ENCODE measurements at regions not wholly inside any gene's neighbourhood (a gene's known extent, or its start where the extent isn't known, plus 50 kb on each side); places are given as distances from the start of the nearest gene placed in this dataset.
"Not testable (repeated sequence)": the region's sequence is repeated elsewhere in the genome, so short reads cannot be mapped to it uniquely, and the experiment has no call there.

DNA sequence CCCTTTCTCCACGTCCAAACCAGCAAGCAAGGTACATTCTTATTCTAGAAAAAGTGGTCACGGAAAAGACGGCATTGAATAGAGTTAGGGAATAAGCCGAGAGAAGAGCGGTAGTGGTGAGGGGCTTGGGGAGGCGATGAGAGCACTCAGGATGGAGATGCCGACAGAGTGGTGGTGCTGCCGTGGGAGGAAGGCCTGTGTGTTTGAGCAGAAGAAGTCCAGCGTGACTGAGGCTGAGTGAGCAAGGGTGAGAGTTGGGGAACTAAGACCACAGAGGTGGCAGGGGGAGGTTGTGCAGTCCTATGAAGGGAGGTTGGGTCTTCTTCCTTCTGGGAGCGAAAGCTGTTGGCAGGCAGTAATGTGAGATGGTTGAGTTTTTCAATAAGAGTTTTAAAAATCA, 252.3 kb downstream of the ABCC12 start:
- DNase-seq = no peak

DNA sequence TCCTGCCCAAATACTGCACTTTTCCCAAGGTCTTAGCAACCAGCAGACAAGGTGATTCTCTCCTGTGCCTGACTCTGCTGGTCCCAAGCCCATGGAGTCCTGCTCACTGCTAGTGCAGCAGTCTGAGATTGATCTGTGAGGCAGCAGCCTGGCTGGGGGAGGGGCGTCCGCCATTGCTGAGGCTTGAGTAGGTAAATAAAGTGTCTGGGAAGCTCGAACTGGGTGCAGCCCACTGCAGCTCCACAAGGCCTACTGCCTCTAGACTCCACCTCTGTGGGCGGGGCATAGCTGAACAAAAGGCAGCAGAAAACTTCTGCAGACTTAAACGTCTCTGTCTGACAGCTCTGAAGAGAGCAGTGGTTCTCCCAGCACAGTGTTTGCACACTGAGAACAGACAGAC, 258.7 kb downstream of the ABCC12 start:
- not testable (repeated sequence) for DNase-seq

DNA sequence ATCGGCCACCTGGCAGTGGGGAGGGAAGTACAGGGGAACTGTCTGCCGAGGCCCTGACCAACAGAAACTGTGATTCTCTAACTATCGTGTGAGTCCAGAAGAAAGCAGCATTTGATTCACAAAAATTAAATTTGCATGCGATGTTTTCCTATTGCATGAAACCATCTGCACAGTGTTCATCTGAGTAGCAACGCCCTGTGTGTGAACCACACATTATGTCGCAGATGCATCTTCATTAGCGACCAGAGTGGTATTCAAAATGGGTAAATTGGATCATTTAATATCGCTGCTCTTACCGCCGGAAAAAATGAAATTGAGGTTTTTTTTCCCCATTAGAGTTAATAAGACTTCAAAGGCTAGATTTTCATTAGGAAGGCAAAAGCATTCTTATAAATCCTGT, 260.6 kb downstream of the ABCC12 start:
- DNase-seq = no peak

DNA sequence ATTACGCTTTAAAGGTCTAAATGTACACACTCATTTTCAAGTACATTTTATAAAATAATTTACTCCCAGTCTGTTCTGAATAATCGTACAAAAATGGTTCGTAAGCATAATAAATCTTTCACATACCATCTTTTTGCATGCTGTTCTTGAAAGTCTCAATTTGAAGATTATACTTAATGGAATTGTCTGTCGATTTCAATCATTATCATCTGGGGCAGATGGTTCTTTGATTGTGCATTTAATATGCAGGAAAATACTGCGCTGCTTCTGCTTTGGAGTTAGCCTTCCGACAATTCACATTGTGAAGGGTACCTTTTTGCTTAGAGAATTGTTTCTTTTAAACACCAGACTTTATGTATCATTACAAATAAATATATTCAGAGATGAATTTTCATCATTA, 262.8 kb downstream of the ABCC12 start:
- no peak for DNase-seq

DNA sequence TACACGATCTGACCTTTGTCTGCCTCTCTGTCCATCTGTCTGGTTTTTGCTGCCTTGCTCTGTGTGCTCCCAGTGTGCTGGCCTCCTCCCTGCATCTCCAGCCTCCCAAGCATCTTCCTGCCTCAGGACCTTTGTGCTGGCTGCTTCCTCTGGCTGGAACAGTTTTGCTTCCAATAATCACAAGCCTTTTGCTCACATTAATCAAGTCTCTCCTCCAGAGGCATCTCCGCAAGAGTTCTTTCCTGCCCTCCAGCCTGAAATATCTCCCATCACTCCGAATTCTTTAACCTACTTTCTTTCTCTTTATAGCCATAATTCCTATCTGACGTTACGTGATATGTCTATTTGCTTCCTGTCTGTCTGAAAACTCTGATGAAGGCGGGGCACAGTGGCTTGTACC, 267.1 kb downstream of the ABCC12 start:
- DNase-seq = no peak

DNA sequence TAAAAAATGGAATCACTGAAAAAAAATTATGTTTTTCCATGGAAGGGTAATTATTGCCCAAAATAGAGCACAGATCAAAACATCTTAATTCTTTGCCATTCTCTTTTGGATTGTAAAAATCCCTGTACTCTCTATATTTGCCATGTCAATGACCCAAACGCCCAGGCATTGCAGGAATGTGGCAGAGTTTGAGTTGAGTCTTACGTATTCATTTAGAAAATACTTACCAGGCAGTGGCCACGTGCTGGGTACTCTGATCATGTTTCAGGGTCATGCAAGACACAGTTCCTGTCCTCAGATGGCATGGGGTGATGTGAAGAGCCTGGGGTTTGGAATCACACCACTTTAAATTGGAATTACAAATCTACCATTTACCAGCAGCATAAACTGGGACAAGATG, 267.7 kb downstream of the ABCC12 start:
- DNase-seq = no peak

DNA sequence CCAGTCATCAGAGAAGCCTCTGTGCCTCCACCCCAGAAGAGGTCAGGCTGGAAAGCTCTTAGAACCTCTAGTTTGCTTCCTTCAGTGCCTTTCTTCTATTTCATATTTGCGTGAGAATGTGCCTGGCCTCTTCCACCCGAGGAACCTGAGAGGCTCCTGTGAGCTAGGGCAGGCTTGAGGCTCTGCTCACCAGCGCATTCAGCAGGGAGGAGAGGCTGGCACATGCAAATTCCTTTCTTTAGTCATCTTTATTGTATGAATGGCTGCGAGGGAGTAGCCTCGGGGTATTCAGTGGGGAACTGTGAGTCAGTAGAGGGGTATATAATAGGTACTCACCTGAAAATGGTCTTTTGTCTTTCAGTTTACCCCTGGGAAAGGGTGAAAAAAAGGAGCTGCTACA, 268.3 kb downstream of the ABCC12 start:
- DNase-seq = no peak

DNA sequence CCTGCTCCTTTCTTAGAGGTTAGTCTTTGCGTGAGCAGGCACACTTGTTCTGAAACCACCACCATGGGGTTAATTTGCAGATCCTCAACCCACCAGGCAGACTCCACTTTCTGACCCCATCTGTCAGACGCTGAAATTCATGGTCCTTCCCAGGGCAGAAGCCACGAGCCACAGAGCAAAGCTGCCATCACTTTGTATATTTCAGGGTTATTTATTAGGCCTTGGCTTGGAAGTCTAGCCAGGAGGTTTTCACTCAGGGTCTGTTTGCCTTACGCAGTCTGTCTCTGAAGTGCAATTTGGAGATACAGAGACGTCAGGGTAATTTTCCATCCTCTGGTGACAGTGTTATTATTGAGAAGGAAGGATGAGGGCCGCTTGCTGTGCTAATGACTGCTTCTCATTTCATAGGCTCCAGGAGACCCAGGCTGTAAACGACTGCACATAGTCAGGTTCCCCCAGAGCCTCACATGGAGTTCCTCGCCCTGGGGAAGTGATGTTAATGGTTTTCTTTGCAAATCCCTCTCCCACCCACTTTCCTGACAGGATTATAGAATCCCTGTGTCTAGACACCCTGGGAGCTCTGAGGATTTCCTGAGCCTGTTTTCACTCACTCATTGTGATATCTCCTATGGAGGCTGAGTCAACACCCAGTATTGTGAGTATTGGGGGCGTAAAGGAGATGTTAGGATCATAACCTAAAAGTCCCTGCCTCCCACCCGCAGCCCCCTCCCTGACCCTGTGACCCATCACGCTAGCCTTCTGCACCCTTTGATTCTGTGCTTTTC, 269.0 kb downstream of the ABCC12 start:
- DNase-seq = no peak

DNA sequence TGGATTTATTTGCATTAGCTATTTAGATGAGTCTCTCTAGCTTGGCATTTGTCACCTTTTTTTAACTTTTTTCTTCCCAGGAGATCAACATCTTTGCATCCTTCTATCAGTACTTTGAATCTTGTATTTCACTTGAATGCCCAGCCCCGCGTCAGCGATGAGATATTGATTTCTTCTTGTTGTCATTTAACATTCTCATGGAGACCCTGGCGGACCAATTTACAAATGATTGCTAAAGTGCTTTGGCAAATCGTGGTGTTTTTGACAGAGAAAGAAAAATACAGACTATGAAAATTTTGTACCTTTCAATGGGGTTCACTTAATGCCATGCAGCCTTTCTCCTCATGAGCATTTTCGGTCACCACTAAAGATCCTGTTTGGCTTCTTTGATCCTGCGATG, 269.7 kb downstream of the ABCC12 start:
- no peak for DNase-seq

DNA sequence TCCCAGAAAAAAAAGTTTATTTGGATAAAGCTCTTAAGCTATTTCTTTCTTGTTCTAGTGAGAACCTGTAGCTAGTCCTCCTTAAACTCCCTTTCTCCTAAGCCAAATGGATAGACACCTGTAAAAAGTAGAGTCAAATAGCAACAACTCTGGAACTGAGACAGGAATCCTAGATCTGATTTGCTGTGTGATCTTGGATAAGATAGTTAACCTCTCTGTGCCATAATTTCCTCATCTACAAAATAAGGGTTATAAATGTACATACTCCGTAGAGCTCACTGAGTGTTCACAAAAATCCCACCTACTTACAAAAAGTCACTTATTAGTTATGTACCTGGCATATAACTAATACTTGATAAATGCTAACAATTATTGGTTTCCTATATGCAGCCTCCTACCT, 270.3 kb downstream of the ABCC12 start:
- DNase-seq = no peak

DNA sequence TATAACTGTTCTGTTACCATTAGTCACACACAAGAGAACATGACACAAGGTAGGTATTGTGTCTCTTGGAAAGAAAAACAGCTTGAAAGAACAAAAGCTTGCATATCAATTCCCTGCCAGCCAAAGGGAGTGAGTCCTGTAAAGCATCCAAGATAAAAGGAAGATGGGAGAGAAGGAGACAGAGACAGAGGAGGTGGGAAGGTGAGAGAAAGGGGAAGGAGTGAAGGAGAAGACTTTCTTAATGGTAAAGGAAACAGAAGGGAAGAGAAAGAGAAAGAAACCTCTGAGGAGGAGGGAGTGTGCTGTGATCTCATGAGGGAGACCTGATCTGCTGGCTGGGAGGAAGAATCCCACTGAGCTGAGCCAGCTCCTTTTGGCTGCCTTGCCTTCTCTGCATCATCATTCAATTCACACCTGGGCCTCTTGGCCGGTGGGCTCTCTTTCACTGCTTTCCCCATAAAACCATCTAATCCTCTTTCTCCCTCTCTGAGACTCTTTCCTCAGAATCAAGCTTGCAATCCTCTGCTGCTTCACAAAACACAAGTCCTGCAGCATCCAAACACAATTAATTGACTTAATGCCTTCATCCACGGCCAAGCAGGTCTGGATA, 271.6 kb downstream of the ABCC12 start:
- DNase-seq = no peak

DNA sequence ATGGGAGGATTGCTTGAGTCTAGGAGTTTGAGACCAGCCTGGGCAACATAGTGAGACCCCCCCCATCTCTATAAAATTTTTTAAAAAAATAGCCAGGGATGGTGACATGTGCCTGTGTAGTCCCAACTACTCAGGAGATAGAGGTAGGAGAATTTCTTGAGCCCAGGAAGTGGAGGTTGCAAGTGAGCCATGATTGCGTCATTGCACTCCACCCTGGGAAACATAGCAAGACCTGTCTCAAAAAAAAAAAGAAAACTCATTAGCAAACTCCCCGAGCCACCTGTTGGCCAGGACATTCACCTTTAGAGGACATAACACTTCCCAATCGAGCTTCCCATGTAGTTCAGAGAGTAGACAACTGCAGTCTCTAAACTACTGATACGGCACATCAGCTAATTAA, 274.2 kb downstream of the ABCC12 start:
- no peak for DNase-seq

DNA sequence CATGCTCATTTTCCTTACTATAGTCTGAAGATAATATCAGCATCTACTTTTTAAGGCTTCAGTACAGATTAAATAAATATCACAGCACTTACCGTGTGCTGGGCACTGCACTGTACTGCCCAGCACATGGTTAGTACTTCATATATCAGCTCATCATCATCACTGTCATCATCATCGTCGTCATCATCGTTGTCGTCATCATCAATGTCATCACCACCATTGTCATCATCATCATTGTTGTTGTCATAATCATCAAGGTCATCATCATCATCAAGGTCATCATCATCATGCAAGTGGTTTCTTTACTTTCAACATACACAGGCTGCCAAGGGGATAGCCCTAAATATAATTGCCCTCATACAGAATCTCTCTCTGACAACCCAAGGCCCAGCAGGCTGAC, 275.1 kb downstream of the ABCC12 start:
- no peak for DNase-seq

DNA sequence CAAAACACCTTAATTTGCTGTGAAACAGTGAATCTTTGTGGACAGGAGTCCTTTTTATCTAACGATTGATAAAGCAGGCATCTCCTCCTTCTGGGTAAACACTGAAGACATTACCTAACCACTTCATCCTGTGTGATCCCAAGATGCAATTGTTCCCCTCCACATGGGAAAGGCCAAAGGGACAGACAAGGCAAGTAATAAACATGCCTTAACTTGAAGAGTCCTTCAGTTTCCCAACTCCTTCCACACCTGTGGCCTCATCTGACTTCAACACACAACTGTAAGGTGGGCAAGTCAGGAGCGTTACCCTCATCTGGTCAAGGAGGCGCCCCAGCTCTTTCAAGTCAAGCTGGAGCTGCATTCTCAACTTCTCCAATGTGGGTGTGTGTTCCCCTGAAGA, 278.6 kb downstream of the ABCC12 start:
- no peak for DNase-seq

DNA sequence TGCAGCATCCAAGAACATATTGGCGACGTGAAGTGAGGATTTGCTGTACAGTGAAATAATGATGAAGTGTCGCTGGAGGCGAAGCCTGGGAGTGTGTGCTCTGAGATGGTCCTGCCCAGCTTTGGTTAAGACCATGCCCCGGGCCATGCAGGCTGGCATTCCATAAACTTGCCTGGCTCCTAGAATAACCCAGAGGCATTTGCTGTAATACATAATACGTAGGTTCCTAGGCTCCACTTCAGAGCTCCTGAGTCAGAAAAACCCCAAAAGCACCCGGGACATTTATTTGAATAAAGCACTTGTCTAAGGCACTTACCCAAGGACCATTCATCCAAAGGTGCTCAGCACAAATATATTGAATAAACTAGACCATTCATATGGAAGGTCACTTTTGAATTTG, 279.3 kb downstream of the ABCC12 start:
- no peak for DNase-seq

DNA sequence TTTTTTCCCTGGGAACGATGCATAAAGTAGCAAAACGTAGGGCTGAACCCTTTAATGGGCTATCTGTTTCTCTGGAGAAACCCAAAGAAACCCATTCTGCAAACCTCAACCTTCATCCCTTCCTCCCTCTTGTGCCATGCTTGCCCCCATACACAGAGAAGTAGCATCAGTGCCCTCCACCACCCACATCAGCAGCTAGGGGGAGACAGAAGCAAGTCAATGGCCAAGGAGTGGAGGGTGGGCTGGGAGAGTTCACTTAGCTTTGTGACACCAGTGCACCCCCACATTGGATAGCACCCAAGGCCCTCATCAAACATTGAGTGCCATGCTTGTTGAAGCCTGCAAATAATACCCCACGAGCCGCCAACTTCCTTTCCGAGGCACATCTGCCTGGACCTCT, 282.4 kb downstream of the ABCC12 start:
- no peak for DNase-seq

DNA sequence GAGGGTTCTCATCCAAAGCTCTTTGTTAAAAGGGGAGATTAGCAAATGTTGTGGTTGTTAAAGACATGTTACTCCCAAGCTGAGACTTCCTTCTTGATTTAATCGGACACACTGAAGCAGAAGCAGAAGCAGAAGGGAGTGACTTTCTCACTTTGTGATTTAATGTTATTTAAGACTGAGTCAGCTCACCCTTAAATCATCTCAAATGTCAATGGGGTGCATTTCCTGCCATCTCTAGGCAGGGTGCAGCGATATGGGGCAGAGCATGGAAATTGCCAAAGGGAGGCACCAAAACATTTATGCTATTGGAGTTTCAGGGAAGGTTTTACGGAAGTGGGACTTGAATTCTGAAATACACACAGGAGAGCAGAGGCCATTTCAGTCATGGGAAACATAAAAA, 283.6 kb downstream of the ABCC12 start:
- DNase-seq = no peak

DNA sequence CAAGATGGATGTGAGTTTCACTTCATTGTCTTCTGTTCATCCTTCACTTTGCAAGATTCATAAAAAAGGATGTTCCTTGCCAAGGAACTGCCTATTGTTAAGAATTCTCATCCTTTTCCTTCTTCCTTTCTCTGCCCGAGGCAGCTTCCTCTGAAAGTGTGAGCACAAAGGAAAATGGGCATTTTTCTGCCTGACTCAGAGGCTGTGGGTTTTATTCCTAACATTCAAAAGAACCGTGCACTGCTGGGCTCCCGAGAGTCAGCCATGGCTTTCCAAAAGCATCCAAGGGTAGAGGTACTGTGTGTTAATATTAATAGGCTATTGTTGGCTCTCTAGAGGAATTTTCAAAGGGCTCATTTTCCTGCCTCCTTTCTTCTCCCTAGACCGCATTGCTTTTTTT, 289.4 kb downstream of the ABCC12 start:
- DNase-seq = no peak

DNA sequence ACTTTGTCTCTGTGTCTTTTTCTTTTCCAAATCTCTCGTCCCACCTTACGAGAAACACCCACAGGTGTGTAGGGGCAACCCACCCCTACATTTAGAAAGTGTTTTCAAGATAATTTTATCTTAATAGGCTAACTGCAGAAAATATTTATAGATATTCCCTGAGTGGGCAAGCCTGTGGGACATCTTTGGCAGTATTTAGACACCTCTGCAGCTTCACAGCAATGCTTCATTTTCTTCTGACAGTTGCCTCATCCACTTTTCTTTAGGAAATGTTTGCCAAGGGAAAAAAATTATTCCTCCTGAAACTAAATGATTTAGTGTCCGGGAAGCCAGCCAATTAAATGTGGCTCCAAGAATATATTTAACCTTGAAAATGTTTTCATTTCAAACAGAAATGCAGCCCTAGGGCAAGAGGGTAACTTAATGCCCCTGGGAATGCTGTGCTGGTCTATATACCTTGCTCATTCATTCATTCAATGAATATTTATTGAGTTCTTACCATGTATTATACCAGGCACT, 290.4 kb downstream of the ABCC12 start:
- DNase-seq = no peak

DNA sequence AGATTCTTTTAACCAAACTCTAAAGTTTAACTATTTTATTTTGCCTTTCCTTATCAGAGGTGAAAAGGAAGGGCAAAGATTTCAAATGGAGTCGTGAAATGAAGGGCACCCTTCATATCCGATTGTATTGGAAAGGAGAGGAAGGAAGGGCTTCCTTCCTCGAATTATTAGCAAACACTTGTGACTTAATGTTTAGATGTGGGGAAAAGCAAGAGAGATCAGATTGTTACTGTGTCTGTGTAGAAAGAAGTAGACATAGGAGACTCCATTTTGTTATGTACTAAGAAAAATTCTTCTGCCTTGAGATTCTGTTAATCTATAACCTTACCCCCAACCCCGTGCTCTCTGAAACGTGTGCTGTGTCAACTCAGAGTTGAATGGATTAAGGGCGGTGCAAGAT, 291.5 kb downstream of the ABCC12 start:
- not testable (repeated sequence) for DNase-seq

DNA sequence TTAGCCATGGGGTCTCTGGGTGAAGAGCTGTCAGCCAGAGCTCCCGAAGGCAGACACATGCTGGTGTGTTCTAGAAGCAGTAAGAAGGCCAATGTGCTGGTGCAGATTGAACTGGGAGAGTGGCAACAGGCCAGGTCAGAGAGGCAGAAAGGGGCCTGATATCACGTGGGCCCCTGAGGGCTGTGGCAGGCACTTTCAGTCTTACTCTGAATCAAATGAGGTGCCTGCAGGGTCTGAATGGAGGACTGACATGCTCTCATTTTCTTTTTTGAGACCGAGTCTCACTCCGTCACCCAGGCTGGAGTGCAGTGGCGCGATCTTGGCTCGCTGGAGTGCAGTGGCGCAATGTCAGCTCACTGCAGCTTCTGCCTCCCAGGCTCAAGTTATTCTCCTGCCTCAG, 293.8 kb downstream of the ABCC12 start:
- DNase-seq = no peak

DNA sequence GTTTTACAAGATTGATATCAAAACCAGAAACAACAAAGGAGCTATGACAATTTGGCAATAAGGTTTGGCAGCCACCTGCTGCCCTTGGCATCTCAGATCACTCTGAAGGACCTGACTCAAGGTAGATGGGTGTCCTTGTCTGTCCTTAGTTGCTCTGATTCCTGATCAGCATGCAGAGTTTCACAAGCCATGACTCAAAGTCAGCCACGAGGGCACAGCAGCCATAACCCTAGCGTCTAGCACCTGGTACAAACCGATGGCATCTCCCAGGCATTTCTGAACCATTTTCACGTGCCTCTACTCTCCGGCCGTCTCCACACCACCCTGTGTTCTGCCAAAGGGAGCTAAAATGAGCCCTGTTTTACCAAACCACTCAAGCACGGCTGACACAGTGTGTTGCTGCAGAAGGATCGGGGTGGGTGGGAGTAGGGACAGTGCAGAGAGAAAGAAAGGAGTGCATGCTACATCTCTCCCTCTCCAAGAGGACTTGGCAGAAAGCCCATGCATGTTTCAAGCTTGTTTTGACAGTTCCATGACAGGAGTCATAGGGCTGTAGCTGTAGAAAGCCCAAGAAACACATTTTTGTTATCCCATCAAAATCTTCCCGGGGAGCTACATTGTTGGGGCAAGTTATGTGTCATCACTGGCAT, 297.3 kb downstream of the ABCC12 start:
- no peak for DNase-seq

DNA sequence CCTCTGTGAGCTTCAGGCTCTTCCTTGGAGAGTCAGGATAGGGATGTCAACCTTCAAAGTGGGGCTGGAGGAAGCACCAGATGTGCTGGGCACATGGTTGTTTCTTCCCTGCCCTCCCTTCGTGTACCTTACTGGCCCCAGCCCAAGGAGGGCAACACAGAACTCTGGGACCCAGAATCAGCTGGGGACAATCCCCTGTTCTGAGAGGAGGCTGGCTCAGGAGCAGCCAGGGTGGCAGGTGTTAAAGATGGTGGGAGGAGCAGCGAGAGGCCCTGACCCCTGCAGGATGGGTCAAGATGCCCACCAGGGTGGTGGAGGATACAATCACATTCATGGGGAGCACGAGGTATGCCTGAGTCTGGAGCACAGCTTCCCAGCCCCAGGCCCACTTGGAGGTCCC, 300.4 kb downstream of the ABCC12 start:
- no peak for DNase-seq

DNA sequence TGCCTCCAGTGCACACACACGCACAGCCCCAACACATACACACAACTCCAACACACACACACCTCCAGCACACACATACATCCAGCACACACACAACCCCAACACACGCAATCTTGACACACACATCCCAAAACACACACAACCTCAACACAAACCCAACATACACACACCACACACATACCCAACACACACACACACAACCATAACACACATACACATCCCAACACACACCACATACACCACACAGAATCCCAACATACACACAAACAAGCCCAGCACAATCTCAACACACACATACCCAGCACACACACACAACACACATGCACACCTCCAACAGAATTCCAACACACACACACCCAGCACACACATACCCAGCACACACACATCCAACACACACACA, 301.1 kb downstream of the ABCC12 start:
- no peak for DNase-seq
